Stomach smooth muscle (tissue), 2 donors: ENCODE measurements at regions not wholly inside any gene's neighbourhood (a gene's known extent, or its start where the extent isn't known, plus 50 kb on each side); places are given as distances from the start of the nearest gene placed in this dataset.
"Not testable (repeated sequence)": the region's sequence is repeated elsewhere in the genome, so short reads cannot be mapped to it uniquely, and the experiment has no call there.

Experiments
- H3K27ac ChIP-seq: one replicate; pipeline ENCODE4 v1.7.0; 2013; ENCODE audit warnings: mild to moderate bottlenecking, low read length, inconsistent platforms
- H3K27me3 ChIP-seq, 2 donors: one replicate each; pipeline ENCODE4 v1.7.0; 2013; ENCODE audit warnings: low read length in 2 of 2; ENCODE audit not compliant: insufficient read depth in 2 of 2, control insufficient read depth in 1 of 2
- H3K36me3 ChIP-seq, 2 donors: one replicate each; pipeline ENCODE4 v1.7.0; 2013; ENCODE audit warnings: low read length in 2 of 2; ENCODE audit not compliant: control insufficient read depth in 2 of 2, insufficient read depth in 2 of 2
- H3K4me1 ChIP-seq: one replicate; pipeline ENCODE4 v1.7.0; 2013; ENCODE audit warnings: low read length; ENCODE audit not compliant: control insufficient read depth, insufficient read depth
- H3K4me3 ChIP-seq, 2 donors: one replicate each; pipeline ENCODE4 v1.7.0; 2013; ENCODE audit warnings: low read length in 2 of 2
- H3K9ac ChIP-seq, 2 donors: one replicate each; pipeline ENCODE4 v1.7.0; 2013; ENCODE audit warnings: low read length in 2 of 2, mild to moderate bottlenecking in 1 of 2
- H3K9me3 ChIP-seq, 2 donors: one replicate each; pipeline ENCODE4 v1.7.0; 2013; ENCODE audit warnings: low read length in 2 of 2; ENCODE audit not compliant: control insufficient read depth in 2 of 2
- donor health status: healthy.
- donor health status: Pancreatic carcinoma.

DNA sequence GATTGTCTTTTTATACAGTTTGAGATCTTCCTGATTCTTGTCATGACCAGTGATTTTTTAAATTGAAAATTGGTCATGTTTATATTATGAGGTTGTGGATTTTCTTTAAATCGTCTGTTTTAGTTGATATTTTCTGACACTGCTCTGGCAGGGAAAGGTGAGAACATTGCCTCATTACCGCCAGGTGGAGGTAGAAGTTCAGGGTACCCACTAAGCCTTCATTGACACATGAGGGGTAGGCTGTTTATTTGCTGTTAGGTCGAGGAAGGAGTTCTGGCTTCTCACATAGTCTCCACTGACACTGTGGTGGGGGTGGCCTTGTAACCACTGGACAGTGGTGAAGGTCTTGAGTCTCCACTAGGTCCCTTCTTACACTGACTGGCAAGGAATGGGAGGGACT lies 117.6 kb upstream of the GPR101 start:
- Histone ChIP-seq H3K4me1 (no peaks in the 10 kb centered on the region), H3K4me3 (no peak overlapping the region), H3K9ac (no peak overlapping the region), H3K27ac (no peak overlapping the region), H3K9me3 (peaks cover 0 to 6% of the 10 kb centered on the region in 2 donors), H3K27me3 (peaks cover 0 to 4% of the 10 kb centered on the region in 2 donors), H3K36me3 (no peaks in the 10 kb centered on the region)

DNA sequence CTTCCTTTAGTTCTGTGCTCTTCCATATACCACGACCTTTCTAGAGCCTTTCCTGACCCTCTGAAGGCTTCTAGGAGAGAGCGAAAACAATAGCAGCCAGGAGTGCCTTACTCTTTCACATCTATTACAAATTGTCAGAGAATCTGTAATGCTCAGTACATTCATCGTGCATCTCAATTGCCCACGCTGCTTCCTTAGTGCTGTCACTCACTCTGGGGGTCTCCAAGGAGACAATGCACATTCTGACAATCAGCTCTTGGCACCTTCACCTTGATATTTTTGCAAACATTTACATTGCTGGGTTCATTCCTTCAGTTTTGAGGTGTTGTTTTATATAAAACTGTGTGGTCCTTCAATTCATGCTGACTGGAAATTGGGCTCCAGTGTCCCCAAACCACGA lies 110.1 kb upstream of the GPR101 start:
- H3K36me3 ChIP-seq = no peaks in the 10 kb centered on the region
- no peak overlapping the region for H3K27ac ChIP-seq
- no peak overlapping the region for H3K9ac ChIP-seq
- no peaks in the 10 kb centered on the region for H3K9me3 ChIP-seq
- H3K4me1 ChIP-seq = no peaks in the 10 kb centered on the region
- peaks cover 0 to 2% of the 10 kb centered on the region in 2 donors for H3K27me3 ChIP-seq
- H3K4me3 ChIP-seq = no peak overlapping the region

- H3K27me3 ChIP-seq, H3K4me1 ChIP-seq, H3K9me3 ChIP-seq, H3K9ac ChIP-seq, H3K4me3 ChIP-seq, H3K36me3 ChIP-seq, H3K27ac ChIP-seq: not testable (repeated sequence)
Observed at GRCh38 chrX:137122651-137123050, 88.9 kb upstream of the GPR101 start.

DNA sequence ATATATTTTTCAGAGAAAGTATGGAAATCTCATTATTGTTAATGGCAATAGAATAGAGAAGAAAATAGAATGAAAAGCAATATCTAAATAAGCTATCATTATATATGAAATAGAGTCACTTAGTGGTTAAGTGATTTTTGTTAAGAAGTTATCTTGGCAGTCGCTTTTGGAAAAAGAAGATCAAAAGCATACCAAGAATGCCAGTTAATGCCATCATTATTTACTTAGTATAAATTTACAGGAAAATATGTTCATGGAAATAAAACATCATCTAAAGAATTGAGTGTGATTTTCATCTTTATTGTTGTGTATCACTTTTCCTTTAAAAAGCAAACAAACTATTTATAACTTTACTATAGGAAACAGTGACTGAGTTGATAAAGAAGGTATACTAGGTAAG lies 85.3 kb upstream of the GPR101 start:
- Histone ChIP-seq H3K36me3 (no peaks in the 10 kb centered on the region), H3K4me3 (no peak overlapping the region), H3K9ac (no peak overlapping the region), H3K27ac (no peak overlapping the region), H3K4me1 (no peaks in the 10 kb centered on the region), H3K27me3 (no peaks in the 10 kb centered on the region), H3K9me3 (no peaks in the 10 kb centered on the region)

- no peak overlapping the region for H3K9ac ChIP-seq
- H3K4me3 ChIP-seq = no peak overlapping the region
- H3K36me3 ChIP-seq = no peaks in the 10 kb centered on the region
- H3K4me1 ChIP-seq = no peaks in the 10 kb centered on the region
- H3K27me3 ChIP-seq = no peaks in the 10 kb centered on the region
- H3K9me3 ChIP-seq = no peaks in the 10 kb centered on the region
- H3K27ac ChIP-seq = no peak overlapping the region
Observed at GRCh38 chrX:137118536-137118935, 84.7 kb upstream of the GPR101 start.

- no peak overlapping the region for H3K4me3 ChIP-seq
- H3K4me1 ChIP-seq = no peaks in the 10 kb centered on the region
- H3K36me3 ChIP-seq = no peaks in the 10 kb centered on the region
- H3K9me3 ChIP-seq = no peaks in the 10 kb centered on the region
- H3K27ac ChIP-seq = no peak overlapping the region
- H3K27me3 ChIP-seq = no peaks in the 10 kb centered on the region
- no peak overlapping the region for H3K9ac ChIP-seq
Observed at GRCh38 chrX:137118136-137118535, 84.3 kb upstream of the GPR101 start.

GRCh38 chrX:137107877-137108276 lies 74.1 kb upstream of the GPR101 start:
- H3K36me3 ChIP-seq, H3K27ac ChIP-seq, H3K9me3 ChIP-seq, H3K9ac ChIP-seq, H3K4me1 ChIP-seq, H3K4me3 ChIP-seq, H3K27me3 ChIP-seq: not testable (repeated sequence)

GRCh38 chrX:137101273-137101990 lies 67.6 kb upstream of the GPR101 start:
- Histone ChIP-seq H3K4me3 (no peak overlapping the region), H3K4me1 (no peaks in the 10 kb centered on the region), H3K9ac (no peak overlapping the region), H3K9me3 (no peaks in the 10 kb centered on the region), H3K27ac (no peak overlapping the region), H3K36me3 (no peaks in the 10 kb centered on the region), H3K27me3 (peaks cover 0 to 8% of the 10 kb centered on the region in 2 donors)
